Effector memory CD8-positive, alpha-beta T cell (primary cell): ENCODE measurements at regions not wholly inside any gene's neighbourhood (a gene's known extent, or its start where the extent isn't known, plus 50 kb on each side); places are given as distances from the start of the nearest gene placed in this dataset.

Experiments used
- ATAC-seq: fragments of 150-1000 bp; cut with Tn5 transposase; replicated peaks from 2 replicates; pipeline ENCODE4 v1.10.0; 2021; ENCODE audit warnings: mild to moderate bottlenecking, moderate library complexity
- DNase-seq, 3 experiments: peaks; one replicate each; pipeline ENCODE4 v3.0.0; 2021
- H3K27ac Mint-ChIP-seq, 2 donors: one replicate each; pipeline ENCODE4 v1.8.0; 2022; ENCODE audit warnings: mild to moderate bottlenecking in 2 of 2, mixed read lengths in 2 of 2, moderate library complexity in 2 of 2
- H3K27me3 Mint-ChIP-seq, 2 donors: one replicate each; pipeline ENCODE4 v1.8.0; 2022; ENCODE audit warnings: mixed read lengths in 2 of 2
- H3K36me3 Mint-ChIP-seq: one replicate; pipeline ENCODE4 v1.8.0; 2022; ENCODE audit warnings: mild to moderate bottlenecking, moderate library complexity, mixed read lengths; ENCODE audit not compliant: insufficient read depth
- H3K4me1 Mint-ChIP-seq, 2 donors: one replicate each; pipeline ENCODE4 v1.8.0; 2022; ENCODE audit warnings: low read depth in 2 of 2, mixed read lengths in 2 of 2
- H3K4me3 Mint-ChIP-seq, 2 donors: one replicate each; pipeline ENCODE4 v1.8.0; 2022; ENCODE audit warnings: mild to moderate bottlenecking in 2 of 2, mixed read lengths in 2 of 2, moderate library complexity in 2 of 2
- H3K9me3 Mint-ChIP-seq, 2 donors: one replicate each; pipeline ENCODE4 v1.8.0; 2022; ENCODE audit warnings: mixed read lengths in 2 of 2

DNA sequence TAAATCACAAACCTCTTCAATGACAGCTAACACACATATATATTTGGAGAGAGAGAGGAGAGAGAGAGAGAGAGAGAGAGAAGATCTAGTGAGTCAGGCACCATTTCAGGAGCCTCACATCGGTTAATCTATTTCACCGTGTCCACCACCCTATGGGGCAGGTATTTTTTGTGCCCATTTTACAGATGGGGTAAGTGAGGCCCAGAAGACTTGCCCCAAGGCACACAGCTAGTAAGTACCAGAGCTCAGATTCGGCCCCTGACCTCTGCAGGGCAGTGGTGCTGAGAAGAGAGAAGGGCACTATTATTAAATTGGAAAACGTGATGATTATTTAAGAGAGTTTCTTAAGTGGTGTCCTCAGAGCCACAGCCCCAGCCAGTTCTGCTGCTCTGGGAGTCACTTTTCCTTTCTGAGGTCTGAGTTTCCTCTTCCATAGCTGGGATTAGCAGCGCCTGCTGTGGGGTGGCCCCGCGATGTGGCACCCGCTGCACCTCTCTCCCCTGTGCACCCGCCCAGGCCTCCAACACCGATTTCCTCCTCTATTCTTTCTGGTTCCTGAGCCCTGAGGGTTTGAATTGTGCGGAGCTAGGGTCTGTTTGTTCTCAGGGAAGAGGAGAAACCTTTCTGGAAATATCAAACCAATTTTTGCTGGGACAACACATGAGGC is 303.9 kb downstream of the IRF8 start:
- H3K9me3 Mint-ChIP-seq = no peaks in the 10 kb centered on the region
- no peak overlapping the region for H3K27ac Mint-ChIP-seq
- H3K27me3 Mint-ChIP-seq = peaks cover 40 to 62% of the 10 kb centered on the region in 2 donors
- H3K4me1 Mint-ChIP-seq = no peaks in the 10 kb centered on the region
- ATAC-seq (no peak), DNase-seq (no peak)
- H3K36me3 Mint-ChIP-seq = no peaks in the 10 kb centered on the region
- no peak overlapping the region for H3K4me3 Mint-ChIP-seq

DNA sequence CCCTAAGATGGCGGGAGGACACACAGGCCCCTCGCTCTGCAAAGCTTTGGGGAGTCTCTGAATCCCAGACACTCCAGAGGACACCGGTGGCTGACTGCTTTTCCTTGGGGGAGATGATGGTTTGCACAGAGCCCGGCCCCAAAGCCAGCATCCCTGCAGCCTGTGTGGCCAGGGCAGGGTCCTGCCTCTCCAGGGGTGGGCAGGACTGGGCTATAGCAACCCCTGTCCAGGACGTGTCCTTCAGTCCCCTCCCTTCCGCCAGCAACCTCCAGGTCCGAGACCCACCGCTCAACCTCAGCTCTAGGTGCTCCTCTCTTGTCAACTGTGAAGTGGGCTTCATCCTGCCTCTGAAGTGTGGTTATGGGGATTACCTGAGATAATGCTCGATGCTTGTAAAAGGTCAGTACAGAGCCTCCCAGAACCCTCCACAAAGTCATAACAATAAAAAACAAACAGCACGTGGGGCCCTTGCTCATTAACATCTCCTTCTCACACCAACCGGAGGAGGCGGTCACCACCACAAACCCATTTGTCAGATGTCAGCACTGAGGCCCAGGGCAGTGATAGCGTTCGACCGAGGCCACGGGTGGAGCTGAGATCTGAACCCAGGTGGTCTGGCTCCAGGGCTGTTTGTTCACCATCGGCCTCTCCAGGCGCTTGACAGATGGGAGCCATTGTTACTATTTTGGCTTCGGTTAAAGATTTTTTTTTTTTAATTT is 304.8 kb downstream of the IRF8 start:
- Mint-ChIP-seq H3K4me3 (no peak overlapping the region), H3K36me3 (no peaks in the 10 kb centered on the region), H3K9me3 (no peaks in the 10 kb centered on the region), H3K27ac (no peak overlapping the region), H3K27me3 (peaks cover 36 to 54% of the 10 kb centered on the region in 2 donors), H3K4me1 (no peaks in the 10 kb centered on the region)
- DNase-seq (no peak), ATAC-seq (no peak)

DNA sequence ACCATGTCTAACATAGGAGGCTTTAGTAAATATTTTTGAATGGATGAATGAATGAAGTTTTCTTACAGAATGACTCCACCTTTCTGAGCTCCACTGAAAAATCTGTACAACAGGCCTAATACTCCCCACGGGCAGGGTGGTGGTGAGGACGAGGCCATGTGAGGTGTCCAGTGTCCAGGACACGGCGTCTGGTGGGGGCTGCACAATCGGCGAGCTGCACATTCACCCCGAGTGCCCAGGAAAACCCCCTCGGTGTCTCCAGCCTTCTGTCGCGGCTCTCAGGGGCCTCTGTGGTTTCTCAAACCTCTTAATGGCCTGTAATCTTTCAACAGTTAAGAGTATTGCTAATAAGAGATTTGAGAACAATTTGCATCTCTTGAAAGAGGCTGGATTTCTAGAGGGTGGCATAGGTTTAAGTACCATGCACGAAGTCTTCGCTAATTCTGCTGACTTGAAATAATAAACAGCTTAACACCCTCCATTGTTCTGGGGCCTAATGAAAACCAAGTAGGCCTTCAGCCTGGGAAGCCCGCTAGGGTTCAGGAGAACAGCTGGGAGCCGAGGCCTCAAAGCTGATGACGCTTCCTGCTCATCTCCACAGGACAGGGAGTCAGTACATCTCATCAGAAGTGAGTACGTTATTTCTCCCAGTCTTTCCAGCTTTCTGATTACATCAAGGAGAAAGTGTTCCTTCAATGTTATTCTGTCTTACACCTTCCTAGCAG is 304.6 kb upstream of the FOXF1 start:
- ATAC-seq = no peak
- Mint-ChIP-seq H3K27me3 (peaks cover 20 to 34% of the 10 kb centered on the region in 2 donors), H3K36me3 (no peaks in the 10 kb centered on the region), H3K4me1 (no peaks in the 10 kb centered on the region), H3K9me3 (no peaks in the 10 kb centered on the region), H3K27ac (no peak overlapping the region), H3K4me3 (no peak overlapping the region)
- no peak for DNase-seq

DNA sequence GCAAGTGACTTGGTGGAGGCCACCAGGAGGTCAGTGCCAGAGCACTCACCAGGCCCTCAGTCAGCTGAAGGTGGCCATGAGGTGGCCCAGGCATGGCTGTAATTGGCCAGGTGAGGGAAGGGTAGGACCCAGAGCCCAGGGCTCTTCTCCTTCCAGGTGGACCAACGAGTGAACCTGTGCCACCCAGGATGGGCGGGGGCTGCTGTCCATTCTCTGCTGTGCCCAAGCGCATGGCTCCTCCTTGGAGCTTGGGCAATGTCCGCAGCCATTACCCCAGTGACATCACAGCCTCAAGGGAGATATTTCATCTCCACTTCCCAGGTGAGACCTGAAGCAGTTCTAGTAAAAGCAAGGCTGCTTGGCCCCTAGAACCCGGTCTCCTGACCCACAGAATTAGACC is 303.0 kb upstream of the FOXF1 start:
- Mint-ChIP-seq H3K4me1 (no peaks in the 10 kb centered on the region), H3K4me3 (no peak overlapping the region), H3K36me3 (no peaks in the 10 kb centered on the region), H3K9me3 (peaks cover under 1 to 1% of the 10 kb centered on the region in 2 donors), H3K27me3 (peaks cover 7 to 18% of the 10 kb centered on the region in 2 donors), H3K27ac (no peak overlapping the region)
- DNase-seq = no peak
- no peak for ATAC-seq

GRCh38 chr16:86209202-86209601 is 301.1 kb upstream of the FOXF1 start:
- Mint-ChIP-seq H3K27ac (no peak overlapping the region), H3K36me3 (no peaks in the 10 kb centered on the region), H3K4me3 (no peak overlapping the region), H3K9me3 (peaks cover 8 to 10% of the 10 kb centered on the region in 2 donors), H3K27me3 (no peaks in the 10 kb centered on the region), H3K4me1 (peaks cover 2 to 5% of the 10 kb centered on the region in 2 donors)
- ATAC-seq (no peak), DNase-seq (no peak)

- ATAC-seq = no peak
- peaks cover 9% of the 10 kb centered on the region in 2 donors for H3K27me3 Mint-ChIP-seq
- H3K36me3 Mint-ChIP-seq = no peaks in the 10 kb centered on the region
- no peak for DNase-seq
- peaks cover 8 to 10% of the 10 kb centered on the region in 2 donors for H3K9me3 Mint-ChIP-seq
- no peak overlapping the region for H3K27ac Mint-ChIP-seq
- H3K4me1 Mint-ChIP-seq = peaks cover 2 to 5% of the 10 kb centered on the region in 2 donors
- H3K4me3 Mint-ChIP-seq = no peak overlapping the region
Observed at GRCh38 chr16:86210403-86211193, 299.7 kb upstream of the FOXF1 start.

GRCh38 chr16:86211265-86211664 is 299.1 kb upstream of the FOXF1 start:
- no peaks in the 10 kb centered on the region for H3K36me3 Mint-ChIP-seq
- DNase-seq = no peak
- H3K27me3 Mint-ChIP-seq = peaks cover 12 to 16% of the 10 kb centered on the region in 2 donors
- H3K27ac Mint-ChIP-seq = no peak overlapping the region
- peaks cover 8 to 10% of the 10 kb centered on the region in 2 donors for H3K9me3 Mint-ChIP-seq
- ATAC-seq = no peak
- no peak overlapping the region for H3K4me3 Mint-ChIP-seq
- H3K4me1 Mint-ChIP-seq = peaks cover 2 to 5% of the 10 kb centered on the region in 2 donors

GRCh38 chr16:86211800-86212199 is 298.5 kb upstream of the FOXF1 start:
- no peak overlapping the region for H3K4me3 Mint-ChIP-seq
- H3K36me3 Mint-ChIP-seq = no peaks in the 10 kb centered on the region
- no peak for ATAC-seq
- no peak overlapping the region for H3K27ac Mint-ChIP-seq
- no peak for DNase-seq
- H3K4me1 Mint-ChIP-seq = peaks cover 2 to 5% of the 10 kb centered on the region in 2 donors
- H3K27me3 Mint-ChIP-seq = peaks cover 12 to 21% of the 10 kb centered on the region in 2 donors
- peaks cover 8 to 10% of the 10 kb centered on the region in 2 donors for H3K9me3 Mint-ChIP-seq

- ATAC-seq (no peak), DNase-seq (no peak)
- H3K27me3 Mint-ChIP-seq = peaks cover 12 to 22% of the 10 kb centered on the region in 2 donors
- H3K27ac Mint-ChIP-seq = no peak overlapping the region
- H3K4me3 Mint-ChIP-seq = no peak overlapping the region
- no peaks in the 10 kb centered on the region for H3K36me3 Mint-ChIP-seq
- H3K9me3 Mint-ChIP-seq = peaks cover 8 to 10% of the 10 kb centered on the region in 2 donors
- H3K4me1 Mint-ChIP-seq = peaks cover 2 to 5% of the 10 kb centered on the region in 2 donors
Observed at GRCh38 chr16:86212706-86213436, 297.5 kb upstream of the FOXF1 start.

- Mint-ChIP-seq H3K4me3 (no peak overlapping the region), H3K27me3 (peaks cover 12 to 22% of the 10 kb centered on the region in 2 donors), H3K27ac (no peak overlapping the region), H3K9me3 (peaks cover 8 to 10% of the 10 kb centered on the region in 2 donors), H3K36me3 (no peaks in the 10 kb centered on the region), H3K4me1 (peaks cover 2 to 5% of the 10 kb centered on the region in 2 donors)
- no peak for DNase-seq
- no peak for ATAC-seq
Observed at GRCh38 chr16:86213437-86214205, 296.7 kb upstream of the FOXF1 start.

DNA sequence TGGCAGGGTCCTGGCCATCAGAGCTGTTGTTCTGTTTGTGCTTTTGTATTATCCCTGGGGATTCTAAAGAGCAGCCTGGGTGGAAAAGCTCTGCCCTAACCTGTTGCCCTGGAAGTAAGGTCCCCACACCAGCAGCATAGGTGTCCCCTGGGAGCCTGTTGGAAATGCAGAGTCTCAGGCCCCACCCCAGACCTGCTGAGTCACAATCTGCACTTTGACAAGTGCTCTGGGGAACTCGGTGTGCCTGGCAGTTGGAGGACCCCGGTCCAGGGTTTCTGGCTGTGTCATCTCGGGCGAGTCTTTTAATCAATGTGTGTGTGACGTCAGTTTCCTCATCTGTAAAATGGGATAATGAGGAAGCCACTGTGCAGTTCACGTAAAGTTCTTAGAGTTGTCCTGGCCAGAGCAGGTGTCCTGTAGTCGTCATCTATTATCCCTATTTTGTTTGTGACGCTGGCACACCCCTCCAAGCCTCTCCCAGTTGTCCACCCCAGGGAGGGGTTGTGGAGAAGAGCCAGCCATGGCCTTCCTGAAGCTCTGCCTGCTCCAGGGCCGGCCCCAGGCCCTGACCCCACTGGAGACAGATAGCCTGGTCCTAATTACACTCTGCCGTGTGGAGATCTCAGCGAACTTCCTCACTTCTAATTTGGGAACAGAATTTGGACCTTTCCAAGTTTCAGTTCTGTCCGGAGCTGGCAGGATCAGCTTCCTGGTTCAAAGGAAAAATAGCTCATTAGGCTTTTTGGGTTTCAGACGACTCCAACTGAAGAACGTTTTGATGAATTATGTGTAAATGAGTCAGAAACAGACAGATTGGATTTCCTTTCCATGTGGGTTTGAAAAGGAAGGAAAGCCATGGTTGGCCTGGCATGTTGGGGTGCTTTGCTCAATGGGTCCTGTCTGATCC is 295.7 kb upstream of the FOXF1 start:
- H3K27ac Mint-ChIP-seq = no peak overlapping the region
- no peak overlapping the region for H3K4me3 Mint-ChIP-seq
- ATAC-seq (no peak), DNase-seq (no peak)
- H3K27me3 Mint-ChIP-seq = peaks cover 16 to 23% of the 10 kb centered on the region in 2 donors
- peaks cover 8 to 10% of the 10 kb centered on the region in 2 donors for H3K9me3 Mint-ChIP-seq
- H3K4me1 Mint-ChIP-seq = peaks cover 2 to 5% of the 10 kb centered on the region in 2 donors
- H3K36me3 Mint-ChIP-seq = no peaks in the 10 kb centered on the region
